AG20443 (cell line): ENCODE measurements at regions not wholly inside any gene's neighbourhood (a gene's known extent, or its start where the extent isn't known, plus 50 kb on each side); places are given as distances from the start of the nearest gene placed in this dataset.

ENCODE experiments used
- DNase-seq: peaks from one replicate; pipeline ENCODE4 v3.0.0; 2012; ENCODE audit warnings: low spot score, mixed read lengths

DNA sequence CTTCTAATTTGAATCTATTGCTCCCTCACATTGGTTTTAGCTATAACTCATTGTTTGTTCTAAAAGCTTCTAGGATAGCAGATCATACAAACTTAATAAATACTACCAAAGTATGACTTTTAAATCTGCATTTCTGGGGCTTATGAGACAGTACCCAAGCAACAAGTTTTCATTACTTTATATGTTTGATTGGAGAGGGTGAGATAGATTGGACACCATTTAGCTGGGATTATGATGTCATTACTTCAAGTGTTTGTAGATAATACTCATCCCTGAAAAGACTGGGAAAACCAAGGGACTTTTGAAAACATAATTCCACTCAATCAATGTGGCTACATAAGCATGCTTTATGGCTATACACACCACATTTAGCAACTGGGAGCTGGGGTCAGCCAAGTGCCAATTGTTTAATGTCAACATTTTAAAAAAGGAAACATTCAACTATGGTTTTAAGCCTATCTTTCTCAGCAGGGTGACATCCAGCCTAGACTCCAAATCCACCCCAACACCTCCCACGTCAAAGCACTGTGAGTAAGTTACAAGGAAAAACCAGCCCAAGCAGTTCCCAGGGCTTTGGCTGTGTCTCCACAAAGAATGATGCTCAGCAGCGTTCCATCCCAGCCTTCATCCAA, 119.9 kb downstream of the ETAA1 start:
- peak; percentile 50 for DNase-seq

DNA sequence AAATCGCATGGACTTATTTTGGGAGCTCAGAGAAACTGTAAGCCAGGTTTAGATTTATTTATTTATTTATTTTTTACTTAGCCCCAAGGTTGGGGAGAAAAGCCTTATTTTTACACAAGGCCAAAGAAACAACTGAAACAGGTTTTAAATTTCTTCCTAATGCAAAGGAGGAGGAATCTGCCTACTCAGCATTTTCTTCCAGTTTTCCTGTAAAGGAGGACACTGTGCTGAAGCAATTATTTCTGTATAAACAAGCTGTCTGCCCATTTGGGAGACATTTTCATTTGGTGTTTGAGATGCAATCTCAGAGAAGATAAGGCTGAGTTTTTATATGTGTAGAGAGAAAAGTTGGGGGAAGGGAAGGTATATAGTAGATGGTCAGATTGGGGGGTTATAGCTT, 125.0 kb downstream of the ETAA1 start:
- no peak for DNase-seq

DNA sequence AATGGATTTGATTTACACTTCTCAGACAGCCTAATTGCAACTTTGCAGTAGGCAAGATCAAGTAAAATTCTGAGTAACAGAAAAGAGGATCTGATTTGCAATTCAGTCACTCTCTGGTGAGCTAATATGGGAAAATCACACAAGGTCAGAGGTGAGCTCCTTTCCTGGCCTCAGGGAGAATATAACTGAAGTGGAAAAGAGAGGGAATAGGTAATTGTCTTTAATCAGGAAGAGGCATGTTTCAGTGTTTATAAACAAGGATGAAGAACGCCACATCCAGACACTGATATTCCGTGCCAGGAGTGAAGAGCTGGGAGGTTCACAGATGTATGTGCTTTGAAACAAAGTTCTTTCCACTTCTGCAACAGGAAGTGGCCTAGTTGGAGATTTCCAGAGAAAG, 127.1 kb downstream of the ETAA1 start:
- DNase-seq: no peak

DNA sequence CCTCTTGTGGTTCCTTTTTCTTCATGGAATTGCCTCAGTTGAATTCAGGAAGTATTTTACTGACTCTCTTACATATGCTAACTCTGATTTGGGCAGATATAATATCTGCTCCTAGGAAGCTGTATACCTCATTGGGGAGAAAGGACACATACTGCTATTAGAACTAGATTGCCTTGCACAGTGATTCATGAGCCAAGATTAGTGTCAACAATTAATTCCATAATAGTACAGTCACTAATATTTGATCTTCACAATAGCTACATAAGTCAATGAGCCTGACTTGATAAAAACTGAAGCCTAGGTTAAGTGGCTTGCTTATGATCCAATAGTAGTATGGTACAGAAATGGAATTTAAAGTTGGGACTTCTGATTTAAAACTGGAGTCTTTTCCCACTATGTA, 127.6 kb downstream of the ETAA1 start:
- DNase-seq: no peak

DNA sequence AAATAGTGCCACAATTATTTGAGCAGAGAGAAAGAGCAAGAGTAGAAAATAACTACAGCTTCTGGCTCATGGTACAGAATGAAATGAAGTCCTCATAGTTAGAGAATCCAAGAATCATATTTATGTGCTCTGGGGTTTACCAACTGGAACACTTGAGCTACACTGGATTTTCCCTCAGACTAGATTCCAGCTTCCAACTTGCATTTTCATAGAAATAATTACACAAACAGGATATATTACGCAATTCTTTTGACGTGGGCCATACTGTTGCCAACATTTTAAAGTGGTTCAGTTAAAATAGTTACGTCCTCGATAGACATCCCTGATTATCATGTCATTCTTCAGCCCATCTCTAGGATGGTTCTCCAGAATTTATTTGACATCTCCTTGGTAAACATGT, 129.2 kb downstream of the ETAA1 start:
- DNase-seq: peak; percentile 39

DNA sequence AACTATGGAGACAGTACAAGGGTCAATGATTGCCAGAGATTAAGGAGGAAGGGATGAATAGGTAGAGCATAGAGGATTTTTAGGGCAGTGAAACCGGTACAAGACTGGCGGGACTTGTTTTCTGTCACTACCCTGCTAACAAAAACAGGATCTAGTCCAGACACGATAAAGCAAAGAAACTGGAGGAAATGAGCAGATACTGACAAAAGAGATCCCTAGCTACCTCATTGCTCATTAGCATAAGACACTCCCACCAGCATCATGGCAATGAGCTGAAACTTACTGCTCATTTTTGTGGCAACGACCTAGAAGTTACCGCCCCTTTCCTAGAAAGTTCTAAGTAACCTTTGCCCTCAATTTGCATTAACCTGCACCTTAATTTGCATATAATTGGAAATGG, 131.2 kb downstream of the ETAA1 start:
- no peak for DNase-seq

DNA sequence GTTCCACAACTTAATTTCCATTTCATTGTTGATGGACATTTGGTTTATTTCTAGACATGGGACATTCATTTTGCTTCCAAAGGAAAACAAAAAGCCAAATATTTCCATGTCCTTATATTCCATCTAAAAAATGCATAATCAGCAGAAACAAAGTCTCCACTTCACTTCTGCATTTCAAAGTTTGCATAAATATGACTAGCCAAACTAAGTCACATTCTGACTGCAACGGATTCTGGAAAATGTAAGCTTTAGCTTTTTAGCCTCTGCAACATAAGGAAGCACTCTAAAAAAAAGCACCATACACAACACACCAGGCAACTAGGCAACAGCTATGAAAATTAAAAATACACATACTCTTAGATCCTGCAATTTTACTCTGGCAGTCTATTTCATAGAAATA, 135.3 kb downstream of the ETAA1 start:
- no peak for DNase-seq

DNA sequence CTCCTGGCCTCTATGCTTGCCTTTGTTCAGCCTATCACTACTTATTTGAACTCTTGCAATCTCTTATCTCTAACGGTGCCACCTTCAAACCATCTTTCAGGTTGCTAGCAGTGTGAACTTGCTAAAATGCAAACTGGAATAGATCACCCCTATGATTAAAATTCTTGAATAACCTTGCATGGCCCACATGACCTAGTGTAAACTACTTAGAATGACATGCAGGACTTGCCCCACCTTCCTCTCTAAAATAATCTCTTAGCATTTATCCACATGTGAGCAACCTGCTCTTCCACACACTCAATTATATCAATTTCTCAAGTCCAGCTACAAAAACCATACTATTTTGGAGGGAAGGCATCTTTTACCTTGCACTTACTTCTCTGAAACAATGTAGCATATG, 137.6 kb downstream of the ETAA1 start:
- no peak for DNase-seq

DNA sequence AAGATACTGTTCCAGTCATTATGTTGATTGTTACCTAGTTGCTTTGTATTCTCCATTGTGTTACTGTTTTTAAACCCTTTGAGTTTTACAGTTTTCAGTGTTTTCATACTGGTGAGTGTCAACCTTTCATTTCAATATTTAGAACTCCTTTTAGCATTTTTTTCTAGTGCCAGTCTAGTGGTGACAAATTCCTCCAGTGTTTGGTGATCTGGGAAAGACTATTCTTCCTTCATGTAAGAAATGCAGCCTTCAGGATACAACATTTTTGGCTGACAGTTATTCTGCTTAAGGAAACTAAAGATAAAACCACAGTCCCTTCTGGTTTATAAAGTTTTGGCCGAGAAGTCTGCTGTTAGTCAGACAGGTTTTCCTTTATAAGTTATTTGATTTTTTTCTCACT, 143.8 kb downstream of the ETAA1 start:
- no peak for DNase-seq

DNA sequence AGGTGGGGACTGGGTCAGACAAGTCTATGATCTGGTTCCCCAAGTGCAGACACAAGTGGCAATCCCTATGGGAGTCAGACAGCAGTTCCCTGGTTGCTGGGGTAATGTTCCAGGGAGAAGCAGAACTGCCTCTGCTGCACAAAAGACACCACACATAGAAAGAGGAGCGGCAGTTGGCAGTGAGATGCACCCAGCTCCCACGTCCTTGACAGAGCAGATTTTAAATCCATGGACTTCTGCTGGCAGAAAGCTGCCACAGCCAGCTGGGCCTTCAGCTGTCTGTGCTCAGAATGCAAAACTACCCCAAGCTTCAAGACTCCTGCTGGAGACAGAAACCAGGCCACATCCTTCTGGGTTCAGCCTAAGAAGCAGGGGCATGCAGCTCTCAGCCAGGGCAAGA, 147.2 kb downstream of the ETAA1 start:
- DNase-seq: no peak

DNA sequence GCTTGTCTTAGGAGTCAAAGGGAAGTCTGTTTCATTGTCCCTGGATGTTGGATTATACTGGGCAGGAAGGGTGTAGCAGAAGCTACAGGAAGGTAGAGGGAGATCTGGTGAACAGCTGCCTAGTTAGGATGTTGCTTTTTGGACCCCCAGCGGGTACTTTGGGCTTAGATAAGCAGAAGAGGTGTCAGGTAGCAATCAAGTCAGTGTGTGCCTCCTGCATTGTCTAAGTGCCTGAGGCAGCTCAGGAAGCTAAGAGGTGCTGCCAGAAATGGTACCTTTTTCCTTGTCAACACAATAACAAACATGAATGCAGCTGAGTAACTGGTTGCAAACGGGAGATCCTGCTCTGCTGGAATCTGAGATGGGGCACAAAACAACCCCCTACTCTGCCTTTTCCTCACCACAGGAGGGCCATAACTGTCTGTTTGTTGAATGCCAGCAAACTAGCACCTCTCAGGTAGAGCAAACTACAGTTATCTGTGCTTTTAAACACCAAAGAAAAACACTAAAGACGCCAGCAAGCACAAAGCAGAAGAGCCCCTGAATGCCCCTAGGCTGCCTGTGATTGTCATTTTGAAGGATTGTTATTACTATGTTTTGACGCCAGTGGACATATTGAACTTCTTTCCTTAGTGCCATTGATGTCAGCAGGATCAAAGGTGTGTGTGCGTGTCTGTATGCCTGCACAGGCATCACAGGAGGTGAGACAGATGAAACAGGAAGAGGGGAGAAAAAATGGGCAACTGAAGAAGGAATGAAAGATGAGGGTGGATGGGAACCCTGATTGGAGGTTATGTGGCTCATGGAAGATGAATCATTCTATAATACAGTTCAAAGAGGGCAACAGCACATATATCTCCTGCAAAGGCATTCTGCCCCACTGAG, 151.4 kb downstream of the ETAA1 start:
- DNase-seq: no peak

DNA sequence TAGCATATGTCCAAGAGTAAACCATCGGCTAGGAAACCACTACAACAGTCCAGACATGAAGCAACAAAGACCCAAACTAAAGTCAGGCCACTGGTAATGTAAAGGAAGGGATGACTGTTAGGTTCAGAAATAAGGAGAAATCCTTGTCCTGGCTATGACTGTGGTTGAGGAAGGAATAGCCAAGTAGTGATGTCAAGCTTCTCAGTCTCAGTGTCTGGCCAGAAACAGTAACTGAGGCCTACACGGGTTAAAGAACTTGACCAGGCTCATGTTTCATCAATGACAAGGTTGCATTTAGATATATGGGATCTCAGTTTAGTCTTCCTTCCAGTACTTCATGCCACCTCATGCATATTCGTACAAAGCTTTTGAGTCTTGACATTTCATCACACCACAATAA, 162.0 kb downstream of the ETAA1 start:
- DNase-seq: no peak

DNA sequence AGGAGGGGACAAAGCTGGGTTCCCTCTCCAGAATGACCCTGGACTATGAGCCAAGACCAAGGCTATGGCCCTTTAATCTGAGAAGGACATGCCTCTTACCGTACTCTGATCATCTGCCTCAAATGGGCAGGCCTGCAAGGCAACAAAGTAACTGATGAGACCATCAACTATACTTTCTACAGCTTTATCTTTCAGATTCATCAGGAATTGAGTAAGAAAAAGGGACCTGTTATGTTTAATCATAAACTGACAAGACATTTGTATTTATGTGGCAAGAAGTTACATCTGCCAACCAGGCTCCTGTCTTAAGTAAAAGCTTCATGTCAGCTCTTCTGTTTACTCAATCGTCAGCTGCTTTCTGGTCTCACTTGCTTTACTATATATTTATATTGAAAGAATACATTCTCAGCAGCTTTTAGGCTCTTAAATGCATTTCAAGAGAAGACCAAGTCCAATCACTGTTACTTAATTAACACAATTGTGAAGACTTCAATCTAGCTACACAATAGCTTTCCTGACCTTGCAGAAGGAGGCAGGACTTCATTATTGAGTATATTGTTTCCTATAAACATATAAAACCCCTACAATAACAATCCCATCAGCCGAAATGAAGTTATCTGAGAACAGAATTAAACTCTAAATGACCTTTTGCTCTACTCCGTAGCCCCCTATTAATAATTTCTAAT, 163.8 kb downstream of the ETAA1 start:
- DNase-seq: no peak

DNA sequence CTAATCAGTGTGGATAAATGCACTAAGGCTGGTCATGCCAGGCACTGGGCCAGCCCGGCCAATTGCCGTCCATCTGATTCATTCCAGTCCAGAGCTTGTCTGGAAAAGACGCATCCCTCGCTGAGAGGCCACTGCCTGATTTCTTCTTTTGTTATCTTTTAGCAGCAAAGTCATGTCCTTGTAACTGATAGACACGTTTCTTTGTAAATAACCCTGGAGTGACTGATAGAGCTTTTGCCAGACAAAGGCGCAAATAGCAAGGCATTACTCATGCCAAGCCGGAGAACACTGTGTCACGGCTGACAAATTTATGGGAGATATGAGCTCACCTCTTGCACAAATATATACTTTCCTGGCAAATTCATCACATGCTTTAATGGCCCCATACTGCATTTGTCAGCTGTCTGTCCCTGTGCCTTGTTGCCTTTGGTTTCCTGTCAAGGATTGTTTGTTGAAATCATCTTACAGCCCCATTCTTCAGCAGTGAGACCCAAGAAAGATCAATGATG, 164.4 kb downstream of the ETAA1 start:
- peak; percentile 20 for DNase-seq

DNA sequence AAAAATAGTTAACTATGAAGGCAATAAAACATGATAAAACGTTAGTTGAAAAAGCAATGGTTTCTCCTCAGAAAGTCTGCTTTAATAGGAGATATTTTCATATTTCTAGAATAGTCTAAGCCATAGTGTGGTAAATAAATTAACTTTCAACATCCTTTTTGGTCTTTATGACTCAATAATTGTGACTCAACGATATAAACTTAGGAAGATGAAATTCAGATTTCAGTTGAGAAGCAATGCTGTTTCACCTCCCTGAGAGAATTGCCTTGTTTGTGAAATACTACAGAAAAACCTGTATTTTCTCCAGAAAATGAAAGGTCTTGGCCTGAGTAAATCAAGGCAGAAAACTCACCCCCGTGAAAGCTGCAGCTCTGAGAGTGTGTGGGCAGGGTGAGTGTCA, 166.9 kb downstream of the ETAA1 start:
- peak; percentile 30 for DNase-seq

DNA sequence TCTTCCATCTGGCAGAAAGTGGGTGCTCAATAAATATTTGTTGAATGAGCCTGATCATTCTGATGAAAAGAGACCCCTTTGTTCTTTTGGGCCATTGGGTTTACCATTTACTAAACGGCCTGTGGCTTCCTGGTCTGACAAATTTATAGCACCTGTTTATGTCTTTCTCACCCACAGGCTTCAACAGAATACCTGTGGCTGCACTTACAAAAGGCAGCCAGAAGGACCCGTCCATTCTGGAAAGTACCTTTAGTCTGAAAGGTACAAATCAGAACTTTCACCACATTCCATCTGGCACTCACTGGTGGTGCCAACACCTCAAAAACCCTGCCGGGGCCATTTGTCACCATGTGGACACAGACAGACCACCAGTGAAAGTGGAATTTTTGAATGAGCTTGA, 167.5 kb downstream of the ETAA1 start:
- no peak for DNase-seq

DNA sequence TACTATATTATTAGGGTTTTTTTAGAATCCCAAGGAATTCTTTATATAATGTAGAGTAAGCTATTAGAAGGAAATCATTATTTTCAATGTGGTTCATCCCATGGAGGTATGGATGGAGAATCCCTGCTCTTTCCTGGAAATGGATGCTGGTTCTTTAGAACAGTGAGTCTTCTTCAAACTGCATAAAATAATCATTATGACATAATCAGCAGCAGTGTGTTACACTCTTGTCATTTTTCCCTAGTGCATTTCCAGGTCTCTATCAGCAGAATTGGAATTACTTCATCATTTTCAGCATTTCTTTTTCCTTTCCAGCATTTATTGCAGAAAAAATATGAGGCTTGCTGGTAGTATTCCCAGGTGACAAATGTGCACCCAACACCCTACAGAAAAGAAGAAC, 168.1 kb downstream of the ETAA1 start:
- DNase-seq: no peak

DNA sequence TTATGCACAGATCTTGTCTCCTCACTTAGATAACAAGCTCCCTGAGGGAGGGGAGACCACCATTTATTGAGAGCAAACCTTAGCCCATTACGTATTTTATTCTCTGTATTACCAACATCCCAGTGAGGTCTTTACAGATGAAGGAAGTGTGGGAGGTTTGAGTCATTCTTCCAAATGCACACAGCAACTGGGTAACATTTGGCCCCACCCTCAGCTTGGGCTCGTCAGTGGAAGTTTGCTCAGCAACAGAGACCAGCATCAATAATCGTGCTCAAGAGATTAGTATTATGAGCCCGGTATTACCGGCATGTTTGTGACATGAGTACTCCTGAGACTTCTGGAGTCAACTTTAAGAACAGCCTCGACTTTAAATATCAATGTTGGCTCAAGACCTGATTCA, 168.6 kb downstream of the ETAA1 start:
- peak; percentile 58 for DNase-seq

DNA sequence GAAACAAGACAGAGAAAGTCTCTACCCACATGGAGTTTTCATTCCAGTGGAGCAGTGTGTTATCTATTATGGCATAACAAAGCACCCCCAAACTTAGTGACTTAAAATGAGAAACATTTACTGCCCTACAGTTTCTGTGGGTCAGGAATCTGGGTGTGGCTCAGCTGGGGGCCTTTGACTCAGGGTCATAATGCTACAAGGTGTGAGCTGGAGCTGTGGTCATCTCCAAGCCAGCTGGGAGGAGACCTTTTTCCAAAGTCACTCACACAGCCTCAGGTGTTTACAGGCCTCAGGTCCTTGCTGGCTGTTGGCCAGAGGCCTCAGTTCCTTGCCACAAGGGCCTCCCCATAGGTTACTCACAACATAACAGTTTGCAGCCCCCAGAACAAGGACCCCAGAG, 169.2 kb downstream of the ETAA1 start:
- no peak for DNase-seq

DNA sequence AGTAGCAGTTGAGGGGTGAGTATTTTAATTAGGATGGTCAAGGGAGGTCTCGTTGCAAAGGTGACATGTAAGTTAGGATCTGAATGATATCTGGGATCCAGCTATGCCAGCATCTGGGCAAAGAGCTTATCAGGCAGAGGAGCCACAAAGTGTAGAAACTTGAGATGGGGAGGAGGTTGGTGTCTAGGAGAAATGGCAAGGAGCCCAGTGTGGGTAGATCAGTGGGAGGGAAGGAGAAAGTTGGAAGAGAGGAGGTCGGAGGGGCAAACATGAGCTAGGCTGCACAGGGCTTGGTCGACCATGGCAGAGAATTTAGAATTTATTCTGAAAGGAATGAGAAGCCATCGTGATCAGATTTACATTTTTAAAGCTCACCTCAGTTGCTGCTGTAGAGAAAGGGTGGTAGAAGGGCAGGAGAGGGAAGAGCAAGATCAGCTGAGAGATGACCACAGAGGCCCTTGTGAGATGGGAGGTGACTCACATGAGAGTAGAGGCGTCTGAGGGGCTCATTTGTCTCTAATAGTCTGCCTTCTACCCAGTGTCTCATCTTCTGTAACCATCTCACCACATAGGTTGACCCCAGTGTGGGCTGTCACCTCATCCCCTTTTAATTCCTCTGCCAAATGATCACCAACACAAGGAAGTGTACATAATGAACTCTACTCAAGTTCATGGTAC, 170.0 kb downstream of the ETAA1 start:
- DNase-seq: no peak

DNA sequence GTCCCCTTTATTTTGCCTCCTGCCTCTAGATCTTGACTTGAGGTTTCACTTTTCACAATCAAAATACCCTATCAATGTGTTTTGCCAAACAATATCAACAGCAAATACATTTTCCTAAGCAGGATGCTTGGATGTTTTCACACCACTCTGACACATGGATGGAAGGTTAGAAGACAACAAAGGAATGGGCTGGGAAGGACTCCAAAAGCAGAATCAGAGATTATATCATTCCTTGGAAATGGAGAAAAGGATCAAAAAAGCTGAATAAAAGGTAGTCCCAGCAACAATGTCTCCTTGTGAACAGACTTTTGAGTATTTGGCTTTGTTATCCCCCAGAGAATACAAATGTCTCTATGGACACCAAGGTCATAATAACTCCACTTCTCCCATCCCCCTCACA, 170.8 kb downstream of the ETAA1 start:
- peak; percentile 34 for DNase-seq

DNA sequence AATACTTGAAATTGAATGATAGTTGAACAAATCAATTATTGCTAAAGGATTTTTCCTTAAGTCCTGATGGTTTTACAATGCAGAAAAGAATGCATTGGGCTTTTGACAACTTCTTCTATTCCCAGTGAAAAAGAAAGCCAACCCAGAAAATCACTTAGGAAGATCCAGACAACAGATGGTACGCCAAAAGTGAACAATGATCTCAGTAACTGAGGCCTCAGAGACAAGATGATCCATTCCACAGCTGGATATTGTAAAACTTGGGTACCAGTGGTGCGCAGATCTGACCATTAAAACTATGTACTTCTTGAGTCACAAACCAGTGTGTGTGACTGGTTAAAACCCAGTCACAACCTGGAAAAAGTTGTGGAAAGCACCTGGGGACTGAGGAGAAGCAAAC, 173.5 kb downstream of the ETAA1 start:
- no peak for DNase-seq
